DMS 273 (cell line): ENCODE measurements at regions not wholly inside any gene's neighbourhood (a gene's known extent, or its start where the extent isn't known, plus 50 kb on each side); places are given as distances from the start of the nearest gene placed in this dataset.

Source experiments
- DNase-seq: peaks from one replicate; lab custom pipeline; 2025; ENCODE audit not compliant: unreplicated experiment; lab: John Stamatoyannopoulos, UW

GRCh38 chr16:79408355-79408754, 192.2 kb downstream of the MAF start:
- no peak for DNase-seq

GRCh38 chr16:79407461-79408135, 192.9 kb downstream of the MAF start:
- no peak for DNase-seq

- no peak for DNase-seq
These were observed 193.5 kb downstream of the MAF start for GRCh38 chr16:79407005-79407404.

- no peak for DNase-seq
These were observed 196.0 kb downstream of the MAF start for GRCh38 chr16:79404571-79404970.

GRCh38 chr16:79403534-79403933, 197.0 kb downstream of the MAF start:
- DNase-seq: no peak

GRCh38 chr16:79402920-79403319, 197.6 kb downstream of the MAF start:
- no peak for DNase-seq

GRCh38 chr16:79402356-79402755, 198.2 kb downstream of the MAF start:
- no peak for DNase-seq

GRCh38 chr16:79401782-79402181, 198.8 kb downstream of the MAF start:
- no peak for DNase-seq

GRCh38 chr16:79401157-79401556, 199.4 kb downstream of the MAF start:
- DNase-seq: no peak

- DNase-seq: no peak
These were observed 199.9 kb downstream of the MAF start for GRCh38 chr16:79400462-79401149.

- DNase-seq: no peak
These were observed 204.9 kb downstream of the MAF start for GRCh38 chr16:79395591-79395990.

- DNase-seq: no peak
These were observed 206.3 kb downstream of the MAF start for GRCh38 chr16:79394206-79394605.

- no peak for DNase-seq
These were observed 207.0 kb downstream of the MAF start for GRCh38 chr16:79393564-79393963.

GRCh38 chr16:79393127-79393526, 207.4 kb downstream of the MAF start:
- no peak for DNase-seq

GRCh38 chr16:79392081-79392480, 208.5 kb downstream of the MAF start:
- no peak for DNase-seq

- no peak for DNase-seq
These were observed 209.1 kb downstream of the MAF start for GRCh38 chr16:79391395-79391794.

GRCh38 chr16:79390481-79391051, 210.0 kb downstream of the MAF start:
- DNase-seq: no peak

- DNase-seq: no peak
These were observed 212.1 kb downstream of the MAF start for GRCh38 chr16:79388396-79388795.

- DNase-seq: no peak
These were observed 214.2 kb downstream of the MAF start for GRCh38 chr16:79386299-79386698.

GRCh38 chr16:79381603-79382042, 218.9 kb downstream of the MAF start:
- DNase-seq: no peak

- DNase-seq: no peak
These were observed 219.4 kb downstream of the MAF start for GRCh38 chr16:79380995-79381602.

- DNase-seq: no peak
These were observed 221.4 kb downstream of the MAF start for GRCh38 chr16:79379095-79379494.
